Muscle layer of colon (tissue), 2 donors: ENCODE measurements at regions not wholly inside any gene's neighbourhood (a gene's known extent, or its start where the extent isn't known, plus 50 kb on each side); places are given as distances from the start of the nearest gene placed in this dataset.
A peak's percentile ranks its signal among the peaks of the same experiment; 100 is the strongest.

Experiments
- H3K27ac ChIP-seq: one replicate; pipeline ENCODE4 v1.7.0; 2013; ENCODE audit warnings: low read depth, mild to moderate bottlenecking, low read length, moderate library complexity
- H3K27me3 ChIP-seq, 2 donors: one replicate each; pipeline ENCODE4 v1.7.0; 2013; ENCODE audit warnings: low read length in 2 of 2, mild to moderate bottlenecking in 2 of 2; ENCODE audit not compliant: insufficient read depth in 2 of 2, control insufficient read depth in 1 of 2
- H3K36me3 ChIP-seq: one replicate; pipeline ENCODE4 v1.7.0; 2013; ENCODE audit warnings: mild to moderate bottlenecking, low read length; ENCODE audit not compliant: insufficient read depth
- H3K4me1 ChIP-seq: one replicate; pipeline ENCODE4 v1.7.0; 2013; ENCODE audit warnings: mild to moderate bottlenecking, low read length; ENCODE audit not compliant: insufficient read depth
- H3K4me3 ChIP-seq, 2 donors: one replicate each; pipeline ENCODE4 v1.7.0; 2013; ENCODE audit warnings: low read length in 2 of 2, low read depth in 1 of 2, mild to moderate bottlenecking in 1 of 2, moderate library complexity in 1 of 2
- H3K9ac ChIP-seq: one replicate; pipeline ENCODE4 v1.7.0; 2013; ENCODE audit warnings: low read length
- H3K9me3 ChIP-seq: one replicate; pipeline ENCODE4 v1.7.0; 2013; ENCODE audit warnings: mild to moderate bottlenecking, low read length
- donor health status: abdominal sarcoma.
- donor health status: Adenocarcinoma of cecum.

DNA sequence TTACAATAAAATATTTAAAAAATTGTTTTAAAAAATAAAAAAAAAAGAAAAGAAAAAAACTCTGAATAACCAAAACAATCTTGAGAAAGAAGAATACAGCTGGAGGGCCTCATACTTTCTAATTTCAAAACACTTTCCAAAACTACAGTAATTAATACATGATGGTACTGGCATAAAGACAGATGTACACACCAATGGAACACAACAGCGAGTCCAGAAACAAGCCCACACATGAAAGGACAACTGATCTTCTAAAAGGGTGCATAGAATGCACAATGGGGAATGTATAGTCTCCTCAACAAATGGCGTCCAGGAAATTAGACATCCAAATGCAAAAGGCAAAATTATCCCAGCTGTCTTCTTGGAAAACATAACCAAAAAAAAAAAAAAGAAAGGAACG lies 99.6 kb downstream of the LURAP1L start:
- H3K36me3 ChIP-seq: no peaks in the 10 kb centered on the region
- no peak overlapping the region for H3K4me3 ChIP-seq
- H3K9me3 ChIP-seq: no peaks in the 10 kb centered on the region
- H3K27ac ChIP-seq: no peak overlapping the region
- H3K9ac ChIP-seq: no peak overlapping the region
- H3K4me1 ChIP-seq: no peaks in the 10 kb centered on the region
- H3K27me3 ChIP-seq: no peaks in the 10 kb centered on the region

DNA sequence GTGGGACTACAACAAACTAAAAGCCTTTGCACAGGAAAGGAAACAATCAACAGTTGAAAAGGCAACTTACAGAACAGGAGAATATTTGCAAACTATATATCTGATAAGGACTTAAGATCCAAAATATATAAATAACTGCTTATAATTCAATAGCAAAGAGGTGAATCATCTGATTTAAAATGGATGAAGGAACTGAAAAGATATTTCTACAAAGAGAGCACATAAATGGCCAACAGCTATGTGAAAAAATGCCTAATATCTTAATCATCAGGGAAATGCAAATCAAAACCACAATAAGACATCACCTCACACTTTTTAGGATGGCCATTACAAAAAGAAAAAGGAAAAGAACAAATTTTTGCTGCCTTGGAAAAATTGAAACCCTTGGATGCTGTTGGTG lies 100.4 kb downstream of the LURAP1L start:
- Histone ChIP-seq H3K4me3 (no peak overlapping the region), H3K27me3 (no peaks in the 10 kb centered on the region), H3K9me3 (no peaks in the 10 kb centered on the region), H3K4me1 (peaks cover 4% of the 10 kb centered on the region), H3K9ac (no peak overlapping the region), H3K36me3 (no peaks in the 10 kb centered on the region), H3K27ac (no peak overlapping the region)

DNA sequence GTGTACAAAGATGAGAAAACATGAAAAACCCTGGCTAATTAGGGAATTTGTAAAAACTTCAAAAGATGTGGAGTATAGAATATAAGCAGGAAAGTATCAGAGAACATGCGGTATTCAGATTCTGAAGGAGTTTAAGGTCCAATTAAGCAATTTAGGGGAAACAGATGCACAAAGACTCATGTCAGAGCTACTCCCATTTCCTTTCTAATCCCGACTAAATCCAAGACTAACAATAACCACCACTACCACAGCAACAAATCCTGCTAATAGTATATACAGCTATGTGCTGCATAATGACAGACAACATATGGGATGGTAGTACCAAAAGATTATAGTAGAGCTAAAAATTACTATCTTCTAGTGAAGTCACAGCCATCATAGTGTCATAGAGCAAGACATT lies 102.1 kb downstream of the LURAP1L start:
- H3K36me3 ChIP-seq: no peaks in the 10 kb centered on the region
- no peak overlapping the region for H3K4me3 ChIP-seq
- H3K9me3 ChIP-seq: no peaks in the 10 kb centered on the region
- no peak overlapping the region for H3K27ac ChIP-seq
- no peak overlapping the region for H3K9ac ChIP-seq
- no peaks in the 10 kb centered on the region for H3K27me3 ChIP-seq
- peaks cover 16% of the 10 kb centered on the region for H3K4me1 ChIP-seq

DNA sequence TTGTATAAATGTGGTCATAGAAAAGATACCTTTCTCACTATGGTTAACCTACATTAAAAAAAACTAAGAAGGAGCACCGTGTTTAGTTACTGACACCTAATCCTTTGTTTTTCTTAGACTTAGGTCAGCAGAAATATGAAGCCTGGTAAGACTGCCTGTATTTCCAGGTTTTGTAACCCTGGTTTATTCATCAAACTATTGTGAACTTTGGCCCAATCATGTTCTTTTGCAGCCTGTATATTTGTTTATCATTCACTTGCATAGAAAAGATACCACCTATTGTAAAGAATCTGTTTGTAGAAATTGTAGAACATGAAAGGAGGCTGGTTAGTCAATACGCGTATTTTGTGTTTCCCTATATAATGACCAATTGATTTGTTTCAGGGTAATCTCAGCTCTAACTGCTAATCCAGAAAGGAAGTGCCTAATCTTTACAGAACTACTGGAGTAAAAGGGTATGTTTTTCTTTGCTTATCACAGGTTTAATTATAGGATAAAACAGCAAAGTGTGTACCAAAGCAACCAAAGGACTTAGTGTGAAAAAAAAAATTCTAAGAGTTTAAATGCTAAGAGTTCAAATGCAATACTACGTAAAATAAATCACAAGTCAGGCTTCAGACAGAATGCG lies 103.6 kb downstream of the LURAP1L start:
- no peak overlapping the region for H3K9ac ChIP-seq

DNA sequence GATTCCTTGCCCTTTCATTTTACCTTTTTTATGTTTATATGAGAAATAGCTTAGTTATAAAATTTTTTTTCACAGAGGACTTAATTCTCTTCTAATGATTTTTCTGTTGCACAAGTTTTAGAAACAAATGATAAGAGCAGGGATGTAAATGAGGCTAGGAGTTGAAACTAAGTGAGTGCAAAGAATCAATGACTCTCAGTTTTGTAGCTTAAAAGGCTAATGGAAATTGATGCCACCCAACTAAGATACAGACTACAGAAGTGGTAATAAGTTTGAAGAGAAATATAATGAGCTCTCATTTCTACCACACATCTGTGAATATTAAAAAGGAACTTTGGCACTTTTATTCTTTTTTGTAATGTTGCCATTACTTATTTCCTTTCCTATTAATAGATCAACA lies 105.1 kb downstream of the LURAP1L start:
- no peaks in the 10 kb centered on the region for H3K27me3 ChIP-seq

More for the DNA sequence above, 103.6 kb downstream of the LURAP1L start:
- Histone ChIP-seq H3K27ac (no peak overlapping the region), H3K36me3 (no peaks in the 10 kb centered on the region), H3K27me3 (no peaks in the 10 kb centered on the region), H3K9me3 (no peaks in the 10 kb centered on the region), H3K4me1 (peaks cover 24% of the 10 kb centered on the region), H3K4me3 (no peak overlapping the region)

DNA sequence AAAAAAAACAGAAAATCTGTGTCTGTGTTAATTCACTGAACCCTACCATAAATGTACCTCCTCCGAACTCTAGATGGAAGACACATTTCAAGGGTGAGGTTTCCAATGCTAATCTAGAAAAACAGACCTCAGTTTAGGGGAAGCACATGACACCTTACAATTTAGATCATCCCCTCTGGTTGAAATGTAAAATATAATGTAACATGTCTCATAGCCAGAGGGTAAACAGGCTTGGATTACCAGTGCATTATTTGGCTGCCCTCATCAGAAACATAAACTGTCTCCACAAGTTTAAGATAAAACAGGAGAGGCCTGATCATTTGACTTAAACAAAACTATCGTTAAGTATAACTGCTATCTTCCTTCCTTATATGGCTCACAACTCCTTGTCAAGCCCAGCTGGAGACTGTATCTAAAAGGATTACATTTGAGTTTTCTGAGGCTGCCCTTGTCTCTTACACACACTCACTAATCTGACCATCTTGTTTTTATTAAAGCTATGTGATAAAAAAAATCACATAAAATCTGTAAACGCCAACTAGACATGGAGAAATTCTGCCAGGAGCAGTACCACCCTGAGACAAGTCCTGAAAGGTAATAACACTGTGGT lies 105.7 kb downstream of the LURAP1L start:
- Histone ChIP-seq H3K36me3 (no peaks in the 10 kb centered on the region), H3K9ac (no peak overlapping the region), H3K4me1 (peaks cover 24% of the 10 kb centered on the region), H3K4me3 (no peak overlapping the region), H3K9me3 (no peaks in the 10 kb centered on the region), H3K27me3 (no peaks in the 10 kb centered on the region), H3K27ac (peak overlapping the region; percentile 6)

More for the DNA sequence above, 105.1 kb downstream of the LURAP1L start:
- no peaks in the 10 kb centered on the region for H3K9me3 ChIP-seq
- no peaks in the 10 kb centered on the region for H3K36me3 ChIP-seq
- peaks cover 24% of the 10 kb centered on the region for H3K4me1 ChIP-seq
- H3K27ac ChIP-seq: no peak overlapping the region
- no peak overlapping the region for H3K9ac ChIP-seq
- no peak overlapping the region for H3K4me3 ChIP-seq

DNA sequence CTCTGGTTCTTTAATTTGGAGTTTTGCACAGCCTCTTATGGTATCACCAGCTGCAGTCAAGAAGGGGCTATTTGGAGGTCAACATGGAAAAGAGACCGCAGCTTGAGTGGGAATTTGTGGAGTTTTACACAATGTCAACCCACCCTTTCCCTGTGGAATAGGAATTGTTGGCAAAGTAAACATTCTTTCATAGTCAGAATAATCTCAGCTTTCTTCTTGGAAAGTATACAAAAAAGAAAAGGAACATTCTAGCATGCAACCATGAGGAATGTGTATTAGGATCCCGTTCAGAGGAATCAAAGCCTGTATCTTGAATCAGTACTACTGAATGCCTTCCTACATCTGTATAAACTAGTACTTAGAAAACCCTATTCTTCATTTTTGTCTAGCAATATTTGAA lies 107.6 kb downstream of the LURAP1L start:
- Histone ChIP-seq H3K4me3 (no peak overlapping the region), H3K27me3 (no peaks in the 10 kb centered on the region), H3K27ac (no peak overlapping the region), H3K36me3 (no peaks in the 10 kb centered on the region), H3K9ac (no peak overlapping the region), H3K9me3 (no peaks in the 10 kb centered on the region), H3K4me1 (peaks cover 24% of the 10 kb centered on the region)

DNA sequence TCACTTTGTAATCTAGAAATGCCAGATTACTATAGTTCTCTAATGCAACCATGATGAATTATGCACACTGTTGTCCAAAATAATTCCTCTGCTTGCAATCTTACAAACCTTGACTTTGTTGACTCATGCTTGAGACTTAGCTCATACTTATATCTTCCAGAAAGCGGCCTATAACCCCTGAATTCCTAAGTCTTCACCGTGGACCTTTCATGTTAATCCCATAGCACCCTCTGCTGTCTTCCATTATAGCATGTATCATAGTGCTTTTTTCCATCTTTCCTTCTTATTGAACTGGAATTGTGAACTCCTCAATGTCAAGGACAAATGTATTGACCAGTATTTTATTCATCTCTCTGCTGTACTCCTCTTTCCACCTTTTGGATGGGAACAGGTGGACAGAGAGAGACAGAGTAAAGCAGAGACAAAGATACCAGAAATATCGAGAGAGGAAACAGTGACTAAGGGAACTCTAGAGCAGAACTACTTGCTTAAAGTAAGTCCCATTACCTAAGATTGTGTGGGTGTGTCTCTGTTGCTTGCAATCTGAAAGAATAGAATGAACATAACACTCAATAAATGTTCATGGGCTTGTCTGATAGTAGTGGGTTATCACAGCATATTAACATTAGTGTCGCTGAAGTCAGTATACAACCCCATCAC lies 110.0 kb downstream of the LURAP1L start:
- Histone ChIP-seq H3K27ac (no peak overlapping the region), H3K4me3 (no peak overlapping the region), H3K4me1 (peaks cover 23% of the 10 kb centered on the region)

DNA sequence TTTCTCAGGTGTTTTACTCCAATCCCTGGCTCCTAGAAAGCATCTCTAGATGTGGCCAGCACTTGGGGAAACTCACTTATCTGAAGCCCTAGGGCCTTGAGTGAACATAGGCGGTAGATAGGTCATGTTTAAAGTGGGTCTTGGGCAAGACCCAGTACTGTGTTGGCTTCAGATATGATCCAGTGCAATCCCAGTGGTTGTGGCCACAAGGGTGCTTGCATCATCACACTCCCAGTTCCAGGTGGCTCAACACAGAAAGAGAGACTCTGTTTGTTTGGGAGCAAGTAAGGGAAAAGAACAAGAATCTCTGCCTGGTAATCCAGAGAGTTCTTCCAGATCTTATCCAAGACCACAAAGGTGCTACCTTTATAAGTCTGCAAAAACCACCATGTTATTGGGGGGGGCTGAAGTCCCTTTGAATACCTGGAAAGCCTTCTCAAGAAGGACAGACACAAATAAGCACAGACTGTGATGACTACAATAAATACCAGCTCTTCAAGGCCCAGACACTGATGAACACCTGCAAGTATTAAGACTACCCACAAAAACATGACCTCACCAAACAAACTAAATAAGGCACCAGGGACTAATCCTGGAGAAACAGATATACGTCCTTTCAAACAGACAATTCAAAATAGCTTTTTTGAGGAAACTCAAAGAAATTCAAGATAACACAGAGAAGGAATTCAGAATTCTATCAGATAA lies 114.7 kb downstream of the LURAP1L start:
- H3K36me3 ChIP-seq: no peaks in the 10 kb centered on the region
- no peak overlapping the region for H3K9ac ChIP-seq
- H3K27me3 ChIP-seq: no peaks in the 10 kb centered on the region
- H3K4me3 ChIP-seq: no peak overlapping the region
- H3K27ac ChIP-seq: no peak overlapping the region
- H3K4me1 ChIP-seq: no peaks in the 10 kb centered on the region
- H3K9me3 ChIP-seq: no peaks in the 10 kb centered on the region

More for the DNA sequence above, 110.0 kb downstream of the LURAP1L start:
- H3K9ac ChIP-seq: no peak overlapping the region
- H3K36me3 ChIP-seq: no peaks in the 10 kb centered on the region
- H3K27me3 ChIP-seq: no peaks in the 10 kb centered on the region
- H3K9me3 ChIP-seq: no peaks in the 10 kb centered on the region

DNA sequence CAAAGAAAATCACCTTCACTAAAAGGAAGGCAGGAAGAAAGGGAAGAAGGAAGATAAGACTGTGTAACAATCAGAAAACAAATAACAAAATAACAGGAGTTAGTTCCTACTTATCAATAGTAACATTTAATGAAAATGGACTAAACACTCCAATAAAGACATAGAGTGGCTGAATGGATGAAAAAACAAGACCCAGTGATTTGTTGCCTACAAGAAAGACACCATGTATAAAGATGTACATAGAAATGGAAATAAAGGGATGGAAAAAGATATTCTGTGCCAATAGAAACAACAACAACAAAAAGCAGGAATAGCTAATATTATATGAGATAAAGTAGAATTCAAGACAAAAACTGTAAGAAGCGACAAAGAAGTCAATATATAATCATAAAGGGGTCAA lies 116.8 kb downstream of the LURAP1L start:
- Histone ChIP-seq H3K27me3 (no peaks in the 10 kb centered on the region), H3K36me3 (no peaks in the 10 kb centered on the region), H3K4me1 (no peaks in the 10 kb centered on the region), H3K9me3 (no peaks in the 10 kb centered on the region), H3K27ac (no peak overlapping the region), H3K9ac (no peak overlapping the region), H3K4me3 (no peak overlapping the region)

DNA sequence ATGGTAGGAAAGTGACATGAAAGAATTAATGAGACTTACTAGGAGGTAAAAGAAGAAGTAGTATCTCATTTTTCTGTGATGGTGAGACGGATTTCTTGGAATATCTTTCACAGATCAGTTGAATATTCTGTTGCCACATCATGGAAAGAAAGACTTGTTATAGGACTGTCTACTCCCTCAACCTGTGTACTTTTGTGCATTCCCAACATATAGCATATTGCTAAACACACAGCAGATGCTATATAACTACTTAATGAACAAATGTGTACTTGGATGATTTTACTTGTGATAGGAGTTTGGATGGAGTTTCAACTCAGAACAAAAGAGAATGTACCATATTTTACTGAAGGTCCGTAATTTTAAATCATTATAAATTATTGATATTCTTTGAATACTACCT lies 128.5 kb downstream of the LURAP1L start:
- Histone ChIP-seq H3K9ac (no peak overlapping the region), H3K4me1 (no peaks in the 10 kb centered on the region), H3K36me3 (no peaks in the 10 kb centered on the region), H3K27ac (no peak overlapping the region), H3K27me3 (no peaks in the 10 kb centered on the region), H3K4me3 (no peak overlapping the region), H3K9me3 (no peaks in the 10 kb centered on the region)
